Activated T-helper 2 cell treated with anti-CD3 and anti-CD28 coated beads, Interferon-gamma antibody, Interleukin-2, Interleukin-4, amounts not matched to agents 10 μg/mL and 5 μg/mL and 100 μg/mL, durations not matched to agents 14 hours and 24 hours and 36 hours (primary cell): ENCODE measurements at regions not wholly inside any gene's neighbourhood (a gene's known extent, or its start where the extent isn't known, plus 50 kb on each side); places are given as distances from the start of the nearest gene placed in this dataset.

Experiments used
- DNase-seq: peaks from one replicate; pipeline ENCODE4 v3.0.0; 2021; ENCODE audit warnings: low spot score
- H3K27ac Mint-ChIP-seq: one replicate; pipeline ENCODE4 v1.8.0; 2021; ENCODE audit warnings: mixed read lengths
- H3K27me3 Mint-ChIP-seq: one replicate; pipeline ENCODE4 v1.8.0; 2021; ENCODE audit warnings: low read depth, mixed read lengths
- H3K36me3 Mint-ChIP-seq: one replicate; pipeline ENCODE4 v1.8.0; 2021; ENCODE audit warnings: low read depth, mixed read lengths
- H3K4me1 Mint-ChIP-seq: one replicate; pipeline ENCODE4 v1.8.0; 2021; ENCODE audit warnings: low read depth, mixed read lengths
- H3K4me3 Mint-ChIP-seq: one replicate; pipeline ENCODE4 v1.8.0; 2021; ENCODE audit warnings: low read depth, mild to moderate bottlenecking, moderate library complexity, mixed read lengths
- H3K9me3 Mint-ChIP-seq: one replicate; pipeline ENCODE4 v1.8.0; 2021; ENCODE audit warnings: mixed read lengths
- intact Hi-C: fragments of 100-400 bp; cut with micrococcal nuclease; formaldehyde crosslinking; loops from one replicate; pipeline ENCODE4 v1.15.1; 2023

- no peak for DNase-seq
- Mint-ChIP-seq H3K4me3 (no peak overlapping the region), H3K4me1 (no peaks in the 10 kb centered on the region), H3K9me3 (no peaks in the 10 kb centered on the region), H3K27ac (no peak overlapping the region), H3K27me3 (no peaks in the 10 kb centered on the region), H3K36me3 (no peaks in the 10 kb centered on the region)
- intact Hi-C loops, result no loop called here
Measured at GRCh38 chr5:155418960-155419579, 405.5 kb downstream of the KIF4B start.

- Mint-ChIP-seq H3K27me3 (no peaks in the 10 kb centered on the region), H3K36me3 (no peaks in the 10 kb centered on the region), H3K27ac (no peak overlapping the region), H3K9me3 (no peaks in the 10 kb centered on the region), H3K4me1 (no peaks in the 10 kb centered on the region), H3K4me3 (no peak overlapping the region)
- intact Hi-C loops, result no loop called here
- no peak for DNase-seq
Measured at GRCh38 chr5:155430192-155430591, 416.6 kb downstream of the KIF4B start.

GRCh38 chr5:155434267-155434666 is 420.7 kb downstream of the KIF4B start:
- no peaks in the 10 kb centered on the region for H3K27me3 Mint-ChIP-seq
- H3K4me3 Mint-ChIP-seq, result no peak overlapping the region
- no peaks in the 10 kb centered on the region for H3K9me3 Mint-ChIP-seq
- no peaks in the 10 kb centered on the region for H3K36me3 Mint-ChIP-seq
- no peak for DNase-seq
- H3K4me1 Mint-ChIP-seq, result no peaks in the 10 kb centered on the region
- no peak overlapping the region for H3K27ac Mint-ChIP-seq
- intact Hi-C loops, result no loop called here

GRCh38 chr5:155434681-155435080 is 421.1 kb downstream of the KIF4B start:
- intact Hi-C loops, result no loop called here
- no peak overlapping the region for H3K4me3 Mint-ChIP-seq
- no peaks in the 10 kb centered on the region for H3K9me3 Mint-ChIP-seq
- H3K27me3 Mint-ChIP-seq, result no peaks in the 10 kb centered on the region
- no peaks in the 10 kb centered on the region for H3K4me1 Mint-ChIP-seq
- H3K27ac Mint-ChIP-seq, result no peak overlapping the region
- DNase-seq, result no peak
- no peaks in the 10 kb centered on the region for H3K36me3 Mint-ChIP-seq

- Mint-ChIP-seq H3K36me3 (no peaks in the 10 kb centered on the region), H3K9me3 (peaks cover 4% of the 10 kb centered on the region), H3K4me3 (no peak overlapping the region), H3K27me3 (no peaks in the 10 kb centered on the region), H3K4me1 (no peaks in the 10 kb centered on the region), H3K27ac (no peak overlapping the region)
- intact Hi-C loops, result no loop called here
- no peak for DNase-seq
Measured at GRCh38 chr5:155441849-155442248, 428.3 kb downstream of the KIF4B start.

- Mint-ChIP-seq H3K36me3 (no peaks in the 10 kb centered on the region), H3K27me3 (no peaks in the 10 kb centered on the region), H3K9me3 (peaks cover 4% of the 10 kb centered on the region), H3K4me1 (no peaks in the 10 kb centered on the region), H3K27ac (no peak overlapping the region), H3K4me3 (no peak overlapping the region)
- DNase-seq, result no peak
- intact Hi-C loops, result no loop called here
Measured at GRCh38 chr5:155451106-155451505, 437.6 kb downstream of the KIF4B start.

GRCh38 chr5:155455791-155456514 is 442.4 kb downstream of the KIF4B start:
- DNase-seq, result no peak
- no peaks in the 10 kb centered on the region for H3K9me3 Mint-ChIP-seq
- no peaks in the 10 kb centered on the region for H3K27me3 Mint-ChIP-seq
- no peaks in the 10 kb centered on the region for H3K4me1 Mint-ChIP-seq
- intact Hi-C loops, result no loop called here
- H3K27ac Mint-ChIP-seq, result no peak overlapping the region
- no peak overlapping the region for H3K4me3 Mint-ChIP-seq
- no peaks in the 10 kb centered on the region for H3K36me3 Mint-ChIP-seq

GRCh38 chr5:155459889-155460500 is 446.4 kb downstream of the KIF4B start:
- H3K9me3 Mint-ChIP-seq, result no peaks in the 10 kb centered on the region
- no peak overlapping the region for H3K27ac Mint-ChIP-seq
- H3K4me1 Mint-ChIP-seq, result no peaks in the 10 kb centered on the region
- intact Hi-C loops, result no loop called here
- no peaks in the 10 kb centered on the region for H3K27me3 Mint-ChIP-seq
- DNase-seq, result no peak
- H3K4me3 Mint-ChIP-seq, result no peak overlapping the region
- H3K36me3 Mint-ChIP-seq, result no peaks in the 10 kb centered on the region

GRCh38 chr5:155460501-155460931 is 447.0 kb downstream of the KIF4B start:
- DNase-seq, result no peak
- H3K36me3 Mint-ChIP-seq, result no peaks in the 10 kb centered on the region
- no peaks in the 10 kb centered on the region for H3K4me1 Mint-ChIP-seq

GRCh38 chr5:155461304-155461703 is 447.7 kb downstream of the KIF4B start:
- DNase-seq, result no peak
- Mint-ChIP-seq H3K4me3 (no peak overlapping the region), H3K4me1 (no peaks in the 10 kb centered on the region), H3K27ac (no peak overlapping the region), H3K9me3 (no peaks in the 10 kb centered on the region), H3K36me3 (no peaks in the 10 kb centered on the region), H3K27me3 (no peaks in the 10 kb centered on the region)
- intact Hi-C loops, result no loop called here

More at GRCh38 chr5:155460501-155460931, 447.0 kb downstream of the KIF4B start:
- intact Hi-C loops, result no loop called here
- H3K27me3 Mint-ChIP-seq, result no peaks in the 10 kb centered on the region
- no peak overlapping the region for H3K4me3 Mint-ChIP-seq
- H3K9me3 Mint-ChIP-seq, result no peaks in the 10 kb centered on the region
- H3K27ac Mint-ChIP-seq, result no peak overlapping the region

- intact Hi-C loops, result no loop called here
- Mint-ChIP-seq H3K27ac (no peak overlapping the region), H3K36me3 (no peaks in the 10 kb centered on the region), H3K27me3 (no peaks in the 10 kb centered on the region), H3K4me1 (no peaks in the 10 kb centered on the region), H3K4me3 (no peak overlapping the region), H3K9me3 (no peaks in the 10 kb centered on the region)
- DNase-seq, result no peak
Measured at GRCh38 chr5:155466851-155467250, 453.3 kb downstream of the KIF4B start.

- Mint-ChIP-seq H3K27ac (no peak overlapping the region), H3K36me3 (no peaks in the 10 kb centered on the region), H3K27me3 (no peaks in the 10 kb centered on the region), H3K4me1 (no peaks in the 10 kb centered on the region), H3K9me3 (no peaks in the 10 kb centered on the region), H3K4me3 (no peak overlapping the region)
- no peak for DNase-seq
- intact Hi-C loops, result no loop called here
Measured at GRCh38 chr5:155471027-155471426, 457.5 kb downstream of the KIF4B start.

- Mint-ChIP-seq H3K27ac (no peak overlapping the region), H3K4me3 (no peak overlapping the region), H3K9me3 (no peaks in the 10 kb centered on the region), H3K27me3 (no peaks in the 10 kb centered on the region), H3K4me1 (no peaks in the 10 kb centered on the region), H3K36me3 (no peaks in the 10 kb centered on the region)
- DNase-seq, result no peak
- intact Hi-C loops, result no loop called here
Measured at GRCh38 chr5:155472780-155473179, 459.2 kb downstream of the KIF4B start.
